Suprapubic skin (tissue), 4 donors: ENCODE measurements at regions not wholly inside any gene's neighbourhood (a gene's known extent, or its start where the extent isn't known, plus 50 kb on each side); places are given as distances from the start of the nearest gene placed in this dataset.

Experiments
- DNase-seq, 2 donors: peaks; one replicate each; pipeline ENCODE4 v3.0.0-alpha.2; 2019; ENCODE audit warnings: low spot score in 2 of 2
- H3K27ac ChIP-seq: fragments of 200-600 bp; sonication (generic); one replicate; pipeline ENCODE4 v1.5.1; 2019
- H3K27me3 ChIP-seq: fragments of 200-600 bp; sonication (generic); one replicate; pipeline ENCODE4 v1.5.1; 2019
- H3K36me3 ChIP-seq: fragments of 200-600 bp; sonication (generic); one replicate; pipeline ENCODE4 v1.5.1; 2019
- H3K4me1 ChIP-seq: fragments of 200-600 bp; sonication (generic); one replicate; pipeline ENCODE4 v1.5.1; 2019
- H3K4me3 ChIP-seq: fragments of 200-600 bp; sonication (generic); one replicate; pipeline ENCODE4 v1.5.1; 2019; ENCODE audit warnings: mild to moderate bottlenecking
- H3K9me3 ChIP-seq: fragments of 200-600 bp; sonication (generic); one replicate; pipeline ENCODE4 v1.5.1; 2019
- EP300 ChIP-seq: sonication (generic); formaldehyde crosslinking; IDR thresholded peaks from one replicate; pipeline ENCODE4 v1.6.1; 2017; ENCODE audit warnings: antibody characterized with exemption
- POLR2A ChIP-seq, 2 donors: fragments of 450-650 bp; IDR thresholded peaks; one replicate each; pipeline ENCODE4 v1.6.1; 2017; ENCODE audit warnings: antibody characterized with exemption in 2 of 2, mild to moderate bottlenecking in 2 of 2, moderate library complexity in 2 of 2
- POLR2AphosphoS5 ChIP-seq, 3 donors: sonication (generic); formaldehyde crosslinking; IDR thresholded peaks; one replicate each; pipeline ENCODE4 v1.6.1; 2017; ENCODE audit warnings: antibody characterized with exemption in 3 of 3
- WGBS: methylation state at CpG from one replicate; pipeline ENCODE4 v1.1.5; 2018; 5-methylcytosine and 5-hydroxymethylcytosine counted together
- TF ChIP-seq, protein P1 (sequence below), 2 donors: fragments of 200-600 bp in 1 of 2; fragments of 450-650 bp in 1 of 2; sonication (generic) in 1 of 2; IDR thresholded peaks; one replicate each; pipeline ENCODE4 v1.5.1; 2016 to 2019; ENCODE audit warnings: antibody characterized with exemption in 2 of 2, mild to moderate bottlenecking in 1 of 2, moderate library complexity in 1 of 2

DNA sequence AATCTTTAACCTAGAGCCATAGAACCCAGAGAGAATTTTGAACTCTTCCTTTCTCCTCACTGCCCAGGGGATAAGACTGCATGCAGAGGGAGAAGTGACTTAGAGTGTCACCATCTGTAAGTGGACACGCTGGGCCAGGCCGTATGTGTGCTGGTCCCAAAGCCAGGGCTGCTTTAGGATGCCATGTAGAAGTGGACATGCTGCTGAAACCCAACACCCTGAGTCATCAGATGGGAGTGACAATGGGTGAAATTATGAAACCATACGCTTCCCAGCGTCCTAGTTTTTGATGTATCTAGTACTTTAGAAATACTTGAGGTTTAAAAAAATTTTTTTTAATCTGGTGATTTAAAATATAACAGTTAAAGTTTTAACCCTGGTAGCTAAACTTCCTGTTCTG lies 191.1 kb downstream of the FNDC1 start:
- no peaks in the 10 kb centered on the region for H3K4me1 ChIP-seq
- H3K9me3 ChIP-seq: no peaks in the 10 kb centered on the region
- no peaks in the 10 kb centered on the region for H3K27me3 ChIP-seq
- no peak for TF ChIP-seq POLR2A (IDR thresholded peaks at IDR 0.05)
- TF ChIP-seq POLR2AphosphoS5 (IDR thresholded peaks at IDR 0.05): no peak
- no peak for TF ChIP-seq EP300
- TF ChIP-seq, protein P1, sequence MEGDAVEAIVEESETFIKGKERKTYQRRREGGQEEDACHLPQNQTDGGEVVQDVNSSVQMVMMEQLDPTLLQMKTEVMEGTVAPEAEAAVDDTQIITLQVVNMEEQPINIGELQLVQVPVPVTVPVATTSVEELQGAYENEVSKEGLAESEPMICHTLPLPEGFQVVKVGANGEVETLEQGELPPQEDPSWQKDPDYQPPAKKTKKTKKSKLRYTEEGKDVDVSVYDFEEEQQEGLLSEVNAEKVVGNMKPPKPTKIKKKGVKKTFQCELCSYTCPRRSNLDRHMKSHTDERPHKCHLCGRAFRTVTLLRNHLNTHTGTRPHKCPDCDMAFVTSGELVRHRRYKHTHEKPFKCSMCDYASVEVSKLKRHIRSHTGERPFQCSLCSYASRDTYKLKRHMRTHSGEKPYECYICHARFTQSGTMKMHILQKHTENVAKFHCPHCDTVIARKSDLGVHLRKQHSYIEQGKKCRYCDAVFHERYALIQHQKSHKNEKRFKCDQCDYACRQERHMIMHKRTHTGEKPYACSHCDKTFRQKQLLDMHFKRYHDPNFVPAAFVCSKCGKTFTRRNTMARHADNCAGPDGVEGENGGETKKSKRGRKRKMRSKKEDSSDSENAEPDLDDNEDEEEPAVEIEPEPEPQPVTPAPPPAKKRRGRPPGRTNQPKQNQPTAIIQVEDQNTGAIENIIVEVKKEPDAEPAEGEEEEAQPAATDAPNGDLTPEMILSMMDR (IDR thresholded peaks at IDR 0.05): no peak
- WGBS: 60% methylated on average over 4 of the region's 4 CpGs
- no peak overlapping the region for H3K27ac ChIP-seq
- no peak for DNase-seq
- H3K36me3 ChIP-seq: no peaks in the 10 kb centered on the region
- H3K4me3 ChIP-seq: no peak overlapping the region

DNA sequence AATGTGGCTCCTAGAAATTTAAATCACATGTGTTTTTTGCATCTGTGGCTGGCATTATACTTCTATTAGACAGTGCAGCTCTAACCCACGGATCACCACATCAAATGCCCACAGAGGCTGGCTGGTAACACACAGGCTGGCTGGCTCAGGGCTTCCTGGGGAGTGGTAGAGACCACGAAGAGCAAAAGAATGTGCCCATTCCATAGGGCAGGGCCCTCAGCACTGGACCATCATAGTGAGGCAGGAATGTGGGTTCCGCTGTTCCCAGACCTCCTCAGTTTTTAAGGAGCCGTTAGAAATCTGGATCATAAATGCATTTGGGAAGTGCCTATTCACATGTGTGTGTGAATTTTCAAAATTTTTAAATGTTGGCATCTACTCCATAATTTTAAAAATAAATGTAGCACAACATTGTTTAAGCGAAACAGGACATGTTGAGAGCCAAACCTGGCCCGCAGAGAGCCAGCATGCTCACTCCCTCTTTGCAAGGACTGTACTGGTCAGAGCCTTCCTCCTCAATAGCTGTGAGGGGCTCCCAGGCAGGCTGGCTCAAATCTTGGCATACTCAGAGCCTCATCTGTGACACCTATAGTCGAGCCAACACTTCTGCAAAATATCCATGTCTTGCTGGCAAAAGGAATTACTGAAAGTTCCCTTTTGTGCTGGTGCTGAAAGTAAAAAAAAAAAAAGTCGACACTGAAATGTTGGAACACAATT lies 190.5 kb downstream of the FNDC1 start:
- no peaks in the 10 kb centered on the region for H3K36me3 ChIP-seq
- H3K27ac ChIP-seq: no peak overlapping the region
- 43% methylated on average over 8 of the region's 8 CpGs for WGBS
- H3K4me1 ChIP-seq: no peaks in the 10 kb centered on the region
- no peaks in the 10 kb centered on the region for H3K9me3 ChIP-seq
- TF ChIP-seq EP300 (no peak), POLR2AphosphoS5 (IDR thresholded peaks at IDR 0.05) (no peak), POLR2A (IDR thresholded peaks at IDR 0.05) (no peak)
- TF ChIP-seq, protein P1 (IDR thresholded peaks at IDR 0.05): no peak
- DNase-seq: no peak
- no peak overlapping the region for H3K4me3 ChIP-seq
- no peaks in the 10 kb centered on the region for H3K27me3 ChIP-seq

DNA sequence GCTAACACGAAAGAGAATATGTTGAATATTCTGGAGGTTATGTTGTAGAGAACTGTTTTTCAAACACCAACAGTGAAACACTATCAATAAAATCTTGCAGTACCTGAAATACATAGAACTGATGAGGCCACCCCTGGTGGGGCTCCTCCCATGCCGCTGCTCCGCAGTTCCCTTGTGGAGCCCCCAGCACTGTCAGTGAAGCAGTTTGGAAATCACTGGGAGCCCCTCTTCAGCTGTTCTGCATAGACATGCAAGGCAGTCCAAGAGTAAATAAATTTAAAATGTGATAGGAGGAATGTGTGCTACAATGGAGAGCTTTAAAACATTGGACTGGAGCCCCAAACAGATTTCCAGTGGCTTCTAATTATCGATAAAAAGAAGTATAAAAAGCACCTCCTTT lies 189.4 kb downstream of the FNDC1 start:
- 63% methylated on average over 4 of the region's 4 CpGs for WGBS
- Histone ChIP-seq H3K27ac (no peak overlapping the region), H3K27me3 (no peaks in the 10 kb centered on the region), H3K4me3 (no peak overlapping the region), H3K9me3 (no peaks in the 10 kb centered on the region), H3K4me1 (no peaks in the 10 kb centered on the region), H3K36me3 (no peaks in the 10 kb centered on the region)
- no peak for DNase-seq
- TF ChIP-seq POLR2A (IDR thresholded peaks at IDR 0.05) (no peak), POLR2AphosphoS5 (IDR thresholded peaks at IDR 0.05) (no peak)

DNA sequence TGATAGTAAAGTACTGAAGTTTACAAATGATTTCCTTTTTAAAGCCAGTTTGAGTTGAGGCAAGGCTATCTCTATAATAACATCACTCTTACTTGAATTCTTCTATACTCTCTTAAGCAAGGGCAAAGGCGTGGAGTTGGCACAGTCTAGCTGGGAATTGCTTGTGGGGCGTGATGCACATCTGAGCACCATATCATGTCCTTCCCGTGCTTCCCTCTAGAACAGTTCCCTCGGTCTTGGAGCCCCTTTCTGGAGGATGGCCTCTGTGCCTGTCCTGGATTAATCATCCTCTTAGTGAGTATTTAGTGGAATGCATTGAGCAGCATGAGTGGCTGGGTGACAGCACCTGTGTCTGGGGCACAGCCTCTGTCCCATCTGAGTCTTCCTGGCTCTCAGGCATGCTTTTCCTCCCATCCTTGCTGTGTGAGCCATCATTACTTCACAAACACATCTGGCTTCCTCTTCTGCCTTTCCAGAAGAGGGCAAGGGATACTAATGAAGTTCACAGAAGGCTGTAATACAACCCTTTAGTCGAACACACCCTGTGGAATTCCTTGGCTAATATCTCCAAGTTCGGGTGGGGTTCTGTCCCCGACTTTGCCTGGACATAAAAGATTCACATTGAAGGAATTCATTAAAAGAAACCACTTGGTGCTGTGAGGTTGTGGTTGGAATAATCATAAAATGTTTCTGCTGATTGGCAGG lies 188.2 kb downstream of the FNDC1 start:
- Histone ChIP-seq H3K9me3 (no peaks in the 10 kb centered on the region), H3K27ac (no peak overlapping the region), H3K4me1 (no peaks in the 10 kb centered on the region), H3K36me3 (no peaks in the 10 kb centered on the region), H3K4me3 (no peak overlapping the region), H3K27me3 (no peaks in the 10 kb centered on the region)
- 35% methylated on average over 7 of the region's 7 CpGs for WGBS
- no peak for TF ChIP-seq POLR2A (IDR thresholded peaks at IDR 0.05)
- TF ChIP-seq, protein P1 (IDR thresholded peaks at IDR 0.05): no peak
- no peak for DNase-seq

DNA sequence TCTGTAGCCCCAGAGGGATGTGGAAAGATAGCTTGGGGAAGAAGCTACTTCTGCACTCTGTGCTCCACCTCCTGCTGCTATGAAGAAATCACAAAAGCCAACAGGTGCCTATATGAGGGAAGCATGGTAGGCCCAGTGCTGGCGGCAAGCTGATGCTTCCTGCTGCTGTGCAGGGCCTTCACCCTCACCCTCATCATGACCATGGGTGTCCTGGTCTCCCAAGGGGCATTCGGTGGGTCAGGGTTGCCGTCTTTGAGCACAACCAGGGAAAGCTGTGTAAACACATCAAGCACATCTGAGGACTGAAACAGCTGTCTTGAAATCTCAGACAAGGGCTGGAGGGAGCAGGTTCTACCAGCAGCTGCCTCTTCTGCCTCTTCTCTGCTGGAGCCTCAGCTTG lies 184.0 kb downstream of the FNDC1 start:
- 83% methylated on average over 3 of the region's 3 CpGs for WGBS
- no peak for DNase-seq
- Histone ChIP-seq H3K9me3 (no peaks in the 10 kb centered on the region), H3K36me3 (no peaks in the 10 kb centered on the region), H3K27me3 (no peaks in the 10 kb centered on the region), H3K4me1 (peaks cover 12% of the 10 kb centered on the region), H3K27ac (no peak overlapping the region), H3K4me3 (no peak overlapping the region)
- TF ChIP-seq EP300: no peak
- no peak for TF ChIP-seq POLR2A (IDR thresholded peaks at IDR 0.05)
- TF ChIP-seq POLR2AphosphoS5 (IDR thresholded peaks at IDR 0.05): no peak
- TF ChIP-seq, protein P1 (IDR thresholded peaks at IDR 0.05): no peak
